ENCODE measurements at regions not wholly inside any gene's neighbourhood (a gene's known extent, or its start where the extent isn't known, plus 50 kb on each side); places are given as distances from the start of the nearest gene placed in this dataset.

DNA sequence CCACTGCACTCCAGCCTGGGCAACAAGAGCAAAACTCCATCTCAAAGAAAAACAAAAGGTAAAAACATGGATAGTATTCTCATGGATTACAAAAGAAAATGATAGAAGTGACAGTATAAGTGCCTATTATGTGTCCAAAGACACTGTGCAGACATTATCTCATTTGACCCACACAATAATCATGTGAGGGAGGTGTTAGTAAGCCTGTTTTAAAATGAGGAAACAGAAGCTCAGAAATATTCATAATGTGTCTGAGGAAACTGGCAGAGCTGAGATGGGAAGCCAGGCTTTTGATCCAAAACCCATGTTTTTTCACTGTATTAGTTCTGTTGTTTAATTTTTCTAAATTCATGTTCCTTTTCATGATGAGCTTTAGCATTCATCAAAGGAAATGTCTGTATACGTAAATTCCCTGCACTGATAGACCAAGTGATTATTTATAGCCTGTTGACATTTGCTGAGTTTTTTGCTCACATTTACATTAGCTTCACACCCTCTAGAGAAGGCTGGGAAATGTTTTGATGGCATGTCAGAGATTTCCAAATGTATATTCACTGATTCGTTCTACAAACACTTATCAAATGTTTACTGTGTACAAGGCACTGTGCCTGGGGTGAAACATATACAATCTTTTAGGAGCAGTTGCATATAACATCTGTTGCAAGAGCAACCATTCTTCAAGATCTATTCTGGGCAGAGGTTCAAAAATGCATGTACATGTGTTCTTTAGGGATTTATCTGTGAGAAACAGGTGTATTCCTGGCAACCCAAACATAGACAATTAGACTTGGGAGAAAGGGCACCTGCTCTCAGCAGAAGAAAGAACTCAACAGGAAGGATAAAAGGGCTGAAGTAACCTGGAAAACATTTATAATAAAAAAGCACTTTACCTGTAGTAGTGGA is 331.5 kb downstream of the SAMD5 start:
- TF ChIP-seq, protein P1, sequence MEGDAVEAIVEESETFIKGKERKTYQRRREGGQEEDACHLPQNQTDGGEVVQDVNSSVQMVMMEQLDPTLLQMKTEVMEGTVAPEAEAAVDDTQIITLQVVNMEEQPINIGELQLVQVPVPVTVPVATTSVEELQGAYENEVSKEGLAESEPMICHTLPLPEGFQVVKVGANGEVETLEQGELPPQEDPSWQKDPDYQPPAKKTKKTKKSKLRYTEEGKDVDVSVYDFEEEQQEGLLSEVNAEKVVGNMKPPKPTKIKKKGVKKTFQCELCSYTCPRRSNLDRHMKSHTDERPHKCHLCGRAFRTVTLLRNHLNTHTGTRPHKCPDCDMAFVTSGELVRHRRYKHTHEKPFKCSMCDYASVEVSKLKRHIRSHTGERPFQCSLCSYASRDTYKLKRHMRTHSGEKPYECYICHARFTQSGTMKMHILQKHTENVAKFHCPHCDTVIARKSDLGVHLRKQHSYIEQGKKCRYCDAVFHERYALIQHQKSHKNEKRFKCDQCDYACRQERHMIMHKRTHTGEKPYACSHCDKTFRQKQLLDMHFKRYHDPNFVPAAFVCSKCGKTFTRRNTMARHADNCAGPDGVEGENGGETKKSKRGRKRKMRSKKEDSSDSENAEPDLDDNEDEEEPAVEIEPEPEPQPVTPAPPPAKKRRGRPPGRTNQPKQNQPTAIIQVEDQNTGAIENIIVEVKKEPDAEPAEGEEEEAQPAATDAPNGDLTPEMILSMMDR (IDR thresholded peaks at IDR 0.05): no peak
- no peak for TF ChIP-seq ZFX (IDR thresholded peaks at IDR 0.05; ENCODE audit: borderline replicate concordance)
